HepG2 (cell line): ENCODE measurements at regions not wholly inside any gene's neighbourhood (a gene's known extent, or its start where the extent isn't known, plus 50 kb on each side); places are given as distances from the start of the nearest gene placed in this dataset.

Source experiments
- ATAC-seq: fragments of 200-7000 bp; cut with Tn5 transposase; 3 replicates; pipeline ENCODE4 v1.9.1; 2020; ENCODE audit warnings: mild to moderate bottlenecking, moderate library complexity
- BruUV-seq: library from RNA; stranded (reverse); fragments of 400-500 nt; replicated peaks from 2 replicates; lab custom pipeline; 2021; lab: Mats Ljungman, UMichigan
- CTCF ChIA-PET: fragments of 300-600 bp; formaldehyde crosslinking; extraction: SDS; loops from one replicate; lab custom pipeline; 2021; ENCODE audit warnings: low total read pairs, inconsistent platforms, low intra/inter-chr PET ratio; lab: Yijun Ruan, JAX
- POLR2A ChIA-PET: fragments of 350-600 bp; sonication (Branson Sonifier 250); formaldehyde crosslinking; loops from one replicate; lab custom pipeline; 2020; ENCODE audit warnings: antibody characterized with exemption, inconsistent platforms; lab: Yijun Ruan, JAX
- DNase-seq: peaks from one replicate; pipeline ENCODE4 v3.0.0-alpha.2; 2015; ENCODE audit warnings: low spot score
- FAIRE-seq: peaks from 3 replicates; lab custom pipeline; 2011; peaks lifted over from hg19 to GRCh38; lab: Jason Lieb, UNC
- H2AFZ ChIP-seq: one replicate; pipeline ENCODE4 v1.6.1; 2011; ENCODE audit warnings: low read length, inconsistent platforms
- H3K27ac ChIP-seq: fragments of 300-600 bp; 3 replicates; pipeline ENCODE4 v1.8.0; 2011; ENCODE audit warnings: mixed run types, mild to moderate bottlenecking, mixed read lengths, low read length, inconsistent platforms; ENCODE audit not compliant: insufficient read depth; ENCODE audit errors: extremely low read length
- H3K27me3 ChIP-seq, 2 experiments: fragments of 200-600 bp in 1 of 2; 2 replicates in 1 of 2; 3 replicates in 1 of 2; pipeline versions ENCODE4 v1.6.0 to v1.8.0; 2011; ENCODE audit warnings: low read length in 2 of 2, mild to moderate bottlenecking in 2 of 2, moderate library complexity in 2 of 2, inconsistent platforms in 1 of 2; ENCODE audit not compliant: insufficient read depth in 2 of 2, control insufficient read depth in 1 of 2
- H3K36me3 ChIP-seq, 2 experiments: fragments of 200-600 bp in 1 of 2; replicated peaks in 1 of 2; 2 replicates in 1 of 2; 3 replicates in 1 of 2; pipeline versions ENCODE4 v1.5.1 to v1.8.0; 2011; ENCODE audit warnings: low read length in 2 of 2, inconsistent platforms in 1 of 2; ENCODE audit not compliant: insufficient read depth in 2 of 2, control insufficient read depth in 1 of 2
- H3K4me1 ChIP-seq: 2 replicates; pipeline ENCODE4 v1.5.1; 2012; ENCODE audit warnings: low read length, inconsistent platforms; ENCODE audit not compliant: insufficient read depth
- H3K4me2 ChIP-seq: 2 replicates; pipeline ENCODE4 v1.6.0; 2011; ENCODE audit warnings: low read depth, low read length, inconsistent platforms
- H3K4me3 ChIP-seq, 3 experiments: fragments of 200-600 bp in 1 of 3; sonication (generic), shearing (Covaris generic) in 1 of 3; replicated peaks in 1 of 3; 2 replicates each; pipeline ENCODE4 v1.5.1; 2011 to 2016; ENCODE audit warnings: low read length in 3 of 3, inconsistent platforms in 2 of 3, low read depth in 2 of 3, mild to moderate bottlenecking in 2 of 3, control low read depth in 1 of 3, mixed read lengths in 1 of 3; ENCODE audit not compliant: insufficient read depth in 1 of 3
- H3K79me2 ChIP-seq: one replicate; pipeline ENCODE4 v1.6.1; 2011; ENCODE audit warnings: low read length, inconsistent platforms; ENCODE audit not compliant: insufficient read depth
- H3K9ac ChIP-seq: 2 replicates; pipeline ENCODE4 v1.6.0; 2011; ENCODE audit warnings: mild to moderate bottlenecking, low read depth, low read length, inconsistent platforms; ENCODE audit not compliant: insufficient read depth
- H3K9me3 ChIP-seq: 2 replicates; pipeline ENCODE4 v1.5.1; 2012; ENCODE audit warnings: mild to moderate bottlenecking, low read length
- H4K20me1 ChIP-seq: 2 replicates; pipeline ENCODE4 v1.6.0; 2011; ENCODE audit warnings: inconsistent platforms, mild to moderate bottlenecking, low read length, moderate library complexity; ENCODE audit not compliant: insufficient read depth
- ARNT ChIP-seq: fragments of 450-650 bp; IDR thresholded peaks from 2 replicates; pipeline ENCODE4 v1.6.1; 2017
- FIP1L1 ChIP-seq: fragments of 200-400 bp; formaldehyde crosslinking; IDR thresholded peaks from 2 replicates; pipeline ENCODE4 v1.6.1; 2018; ENCODE audit warnings: low read depth, mild to moderate bottlenecking, low read length, moderate library complexity, borderline replicate concordance; ENCODE audit not compliant: insufficient read depth
- GLMP ChIP-seq: sonication (generic); formaldehyde crosslinking; IDR thresholded peaks from 2 replicates; pipeline ENCODE4 v1.9.0; 2021; ENCODE audit warnings: missing genetic modification reagents, mild to moderate bottlenecking, borderline replicate concordance
- HMG20A ChIP-seq: IDR thresholded peaks from 2 replicates; pipeline ENCODE4 v1.6.1; 2016; ENCODE audit warnings: borderline replicate concordance
- PITX1 ChIP-seq: sonication (generic); formaldehyde crosslinking; IDR thresholded peaks from 2 replicates; pipeline ENCODE4 v1.5.1; 2020; ENCODE audit warnings: mild to moderate bottlenecking, missing genetic modification reagents
- RCOR2 ChIP-seq: IDR thresholded peaks from 2 replicates; pipeline ENCODE4 v1.6.1; 2016; ENCODE audit warnings: missing biosample characterization, missing genetic modification reagents
- SRY ChIP-seq: sonication (generic); formaldehyde crosslinking; IDR thresholded peaks from 2 replicates; pipeline ENCODE4 v1.8.0; 2022; ENCODE audit warnings: mild to moderate bottlenecking, missing genetic modification reagents
- ZBED4 ChIP-seq: sonication (generic); formaldehyde crosslinking; IDR thresholded peaks from 2 replicates; pipeline ENCODE4 v1.4.0; 2020; ENCODE audit warnings: missing genetic modification reagents, borderline replicate concordance
- ZBTB33 ChIP-seq: sonication (generic); formaldehyde crosslinking; IDR thresholded peaks from 2 replicates; pipeline ENCODE4 v1.4.0; 2020; ENCODE audit warnings: missing genetic modification reagents
- ZC3H4 ChIP-seq: sonication (generic); formaldehyde crosslinking; IDR thresholded peaks from 2 replicates; pipeline ENCODE4 v1.4.0; 2020; ENCODE audit warnings: missing genetic modification reagents, borderline replicate concordance
- ZNF225 ChIP-seq: sonication (generic); formaldehyde crosslinking; IDR thresholded peaks from 2 replicates; pipeline ENCODE4 v1.4.0; 2020; ENCODE audit warnings: mild to moderate bottlenecking, missing genetic modification reagents
- ZNF354B ChIP-seq: sonication (generic); formaldehyde crosslinking; IDR thresholded peaks from 2 replicates; pipeline ENCODE4 v1.8.0; 2022; ENCODE audit warnings: mild to moderate bottlenecking, missing genetic modification reagents
- ZNF530 ChIP-seq: sonication (generic); formaldehyde crosslinking; IDR thresholded peaks from 2 replicates; pipeline ENCODE4 v1.5.0; 2020; ENCODE audit warnings: low read depth, mild to moderate bottlenecking, missing genetic modification reagents
- ZNF577 ChIP-seq: sonication (generic); formaldehyde crosslinking; IDR thresholded peaks from 2 replicates; pipeline ENCODE4 v1.4.0; 2020; ENCODE audit warnings: mild to moderate bottlenecking, low read depth, missing genetic modification reagents, borderline replicate concordance
- ZXDC ChIP-seq: sonication (generic); formaldehyde crosslinking; IDR thresholded peaks from 2 replicates; pipeline ENCODE4 v1.5.0; 2020; ENCODE audit warnings: mild to moderate bottlenecking, missing genetic modification reagents
- WGBS: methylation state at CpG from one replicate; pipeline ENCODE4 v1.1.6; 2017; ENCODE audit warnings: low lambda C conversion rate; 5-methylcytosine and 5-hydroxymethylcytosine counted together
- in situ Hi-C: cut with HindIII; loops from 2 replicates; pipeline ENCODE4 v1.10.0; 2017; ENCODE audit warnings: low pct_unique_long_range_greater_than_20kb; ENCODE audit not compliant: extremely low pct_ligation_motif_present
- intact Hi-C: fragments of 100-400 bp; cut with micrococcal nuclease; formaldehyde crosslinking; loops from one replicate; pipeline ENCODE4 v1.10.0; 2022; ENCODE audit not compliant: unreplicated experiment

GRCh38 chr7:119037941-119038340 is 813.4 kb downstream of the ANKRD7 start:
- ATAC-seq (no peak), DNase-seq (no peak), FAIRE-seq (no peak)
- in situ Hi-C loops (no loop called here), intact Hi-C loops (no loop called here)
- H4K20me1 ChIP-seq, result no peaks in the 10 kb centered on the region
- TF ChIP-seq ZNF530, result no peak
- no peak for TF ChIP-seq ARNT
- TF ChIP-seq RCOR2 (CRISPR knock-in tag), result no peak
- no peak for TF ChIP-seq SRY (CRISPR knock-in tag)
- TF ChIP-seq ZC3H4 (CRISPR knock-in tag), result no peak
- TF ChIP-seq ZBTB33, result no peak
- no peak for TF ChIP-seq ZXDC (CRISPR knock-in tag)
- no peak for TF ChIP-seq GLMP
- no peak for TF ChIP-seq FIP1L1
- no peak for TF ChIP-seq ZNF577 (CRISPR knock-in tag)
- TF ChIP-seq HMG20A (CRISPR knock-in tag), result no peak
- no peak for TF ChIP-seq PITX1 (CRISPR knock-in tag)
- no peak for TF ChIP-seq ZBED4 (CRISPR knock-in tag)
- TF ChIP-seq ZNF225 (CRISPR knock-in tag), result no peak
- TF ChIP-seq ZNF354B (CRISPR knock-in tag), result no peak
- no peak overlapping the region for H3K4me3 ChIP-seq
- ChIA-PET POLR2A (no interaction called here), CTCF (no interaction called here)
- H3K27ac ChIP-seq, result no peak overlapping the region
- H3K36me3 ChIP-seq, result no peaks in the 10 kb centered on the region
- no peaks in the 10 kb centered on the region for H3K27me3 ChIP-seq
- H3K9ac ChIP-seq, result no peak overlapping the region
- no TSS peak for BruUV-seq
- no peaks in the 10 kb centered on the region for H3K9me3 ChIP-seq
- H3K4me2 ChIP-seq, result no peak overlapping the region
- H3K79me2 ChIP-seq, result no peaks in the 10 kb centered on the region
- H3K4me1 ChIP-seq, result no peaks in the 10 kb centered on the region
- H2AFZ ChIP-seq, result no peak overlapping the region
- 4% methylated on average over 2 of the region's 2 CpGs for WGBS
